HG03432 (cell line): ENCODE measurements at regions not wholly inside any gene's neighbourhood (a gene's known extent, or its start where the extent isn't known, plus 50 kb on each side); places are given as distances from the start of the nearest gene placed in this dataset.

Experiments used
- ATAC-seq: cut with Tn5 transposase; IDR thresholded peaks from one replicate; pipeline ENCODE4 v1.9.1; 2021; ENCODE audit warnings: mild to moderate bottlenecking, moderate library complexity; ENCODE audit not compliant: unreplicated experiment

DNA sequence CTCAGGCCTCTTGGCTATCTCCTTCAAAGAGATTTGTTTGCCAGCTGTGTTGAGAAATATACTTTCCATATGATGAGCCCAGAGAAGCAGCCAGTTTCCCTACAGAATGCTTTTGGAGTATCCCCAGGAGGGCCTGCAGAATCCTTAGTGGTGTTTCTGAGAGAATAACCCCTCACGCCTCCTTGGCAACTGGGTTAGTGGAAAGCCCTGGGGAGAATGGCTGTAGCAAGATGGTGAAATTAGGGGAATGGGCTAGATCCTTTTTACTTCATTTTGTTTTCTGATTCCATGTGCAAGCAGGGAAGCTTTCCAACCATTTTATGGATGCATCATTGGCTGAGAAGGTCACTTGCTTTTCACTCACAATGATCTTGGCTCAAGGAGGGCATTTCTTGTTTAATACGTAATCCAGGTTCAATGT lies 364.6 kb downstream of the DMRT2 start:
- ATAC-seq: no peak

DNA sequence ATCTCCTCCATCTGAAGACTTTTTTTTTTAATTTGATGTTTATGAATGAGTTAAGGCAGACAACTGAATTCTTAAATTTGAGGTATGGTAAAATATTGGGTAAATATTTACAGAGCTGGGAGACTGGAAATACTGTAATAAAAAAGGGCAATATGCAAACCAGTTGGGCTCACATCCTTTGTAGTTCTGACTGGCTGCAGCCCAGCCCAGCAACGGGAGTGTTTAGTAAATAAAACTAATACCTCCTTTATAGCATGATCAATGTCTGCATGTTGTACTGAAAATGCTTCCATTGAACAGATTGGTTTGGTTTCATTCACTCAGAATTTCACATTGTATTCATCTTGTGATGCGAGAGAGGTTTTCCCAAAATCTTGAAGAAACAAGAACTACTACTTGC lies 365.0 kb downstream of the DMRT2 start:
- no peak for ATAC-seq

DNA sequence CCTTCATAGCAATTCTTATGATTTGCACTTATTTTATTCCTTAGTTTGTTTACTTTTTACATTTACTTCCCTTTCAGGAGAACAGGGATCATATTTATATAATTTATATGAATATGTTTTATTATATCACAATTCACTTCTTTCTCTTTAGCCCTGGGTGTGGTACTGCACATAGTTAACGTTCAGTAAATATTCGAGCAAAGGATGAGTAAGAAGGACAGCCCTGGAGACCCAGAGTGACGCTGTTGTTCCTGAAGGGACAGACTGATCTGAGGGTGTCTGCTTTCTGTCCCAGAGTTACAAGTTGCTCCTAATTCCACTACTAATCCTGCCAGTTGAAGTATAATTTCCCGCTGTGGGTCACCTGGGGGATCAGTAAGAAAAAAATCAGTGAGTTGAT lies 366.1 kb downstream of the DMRT2 start:
- no peak for ATAC-seq

DNA sequence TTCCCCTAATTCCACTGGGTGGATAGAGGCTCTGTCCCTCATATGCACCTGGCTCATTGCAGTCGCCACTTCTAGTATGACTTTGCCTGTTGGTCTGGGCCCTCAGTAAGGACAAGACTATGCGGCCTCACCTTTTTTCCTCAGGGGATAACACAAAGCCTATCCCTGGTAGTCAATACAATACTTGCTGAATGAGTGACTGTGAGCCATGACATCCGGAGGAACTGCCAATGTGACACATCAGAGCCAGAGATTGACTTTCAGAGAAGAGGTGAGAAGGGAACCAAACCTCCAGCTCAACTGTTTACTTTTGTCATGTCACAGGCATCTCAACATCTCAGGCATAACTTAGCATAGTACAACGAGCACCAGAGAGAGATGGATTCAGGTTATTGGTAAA lies 371.3 kb downstream of the DMRT2 start:
- no peak for ATAC-seq

DNA sequence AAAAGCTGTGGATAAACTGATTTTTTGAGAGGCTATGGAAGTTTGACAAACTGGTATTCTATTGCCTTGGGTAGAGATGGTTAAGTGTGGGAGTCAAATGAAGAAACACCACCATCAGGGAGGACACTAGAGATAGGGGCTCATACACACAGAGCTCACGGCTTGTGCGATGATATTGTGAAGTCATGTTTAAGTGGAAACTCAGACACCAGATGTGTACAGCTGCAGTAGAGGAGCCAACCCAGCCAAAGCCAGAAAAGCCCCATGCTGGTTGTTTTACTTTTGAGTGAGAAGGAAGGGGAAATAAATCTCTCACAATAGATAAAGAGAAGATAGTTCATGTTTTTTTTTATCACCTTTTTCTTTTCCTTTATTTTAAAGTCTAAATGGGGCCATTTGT lies 377.7 kb downstream of the DMRT2 start:
- no peak for ATAC-seq

DNA sequence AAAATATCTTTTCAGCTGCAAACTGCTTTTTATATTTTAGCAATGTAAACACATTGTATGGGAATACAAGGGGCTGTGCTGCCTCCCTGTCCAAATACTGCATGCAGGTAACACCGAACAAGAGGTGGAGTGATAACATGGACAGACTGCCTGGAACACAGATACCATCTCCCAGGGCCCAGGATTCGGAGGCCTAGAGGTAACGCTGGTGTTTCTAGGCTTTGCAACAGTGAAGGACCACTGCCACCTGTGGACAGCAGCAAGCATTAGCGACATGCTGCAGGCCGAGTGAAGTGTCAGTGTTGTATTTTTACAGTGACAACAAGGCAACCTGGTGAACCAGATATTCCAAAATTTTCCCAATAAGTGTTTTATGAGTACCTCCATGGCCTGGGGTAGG lies 379.1 kb downstream of the DMRT2 start:
- no peak for ATAC-seq

DNA sequence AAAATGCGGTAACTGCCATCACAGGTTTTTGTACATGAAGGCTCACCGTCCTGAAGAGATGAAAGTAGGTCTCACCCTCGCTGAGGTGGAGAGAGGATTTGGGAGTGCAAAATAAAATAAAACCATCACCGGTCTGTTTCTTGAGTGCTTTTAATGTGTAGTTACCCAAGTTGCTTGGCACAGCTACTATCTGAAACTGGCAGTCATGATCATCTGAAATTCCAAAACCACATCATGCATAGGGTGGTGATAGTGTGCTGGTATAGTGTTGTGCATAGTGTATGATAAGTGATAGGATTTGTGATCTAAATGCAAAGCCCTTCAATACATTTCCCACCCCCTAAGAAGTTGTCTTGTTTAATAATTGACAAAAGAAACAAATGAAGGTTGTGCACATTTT lies 381.3 kb downstream of the DMRT2 start:
- ATAC-seq: no peak

DNA sequence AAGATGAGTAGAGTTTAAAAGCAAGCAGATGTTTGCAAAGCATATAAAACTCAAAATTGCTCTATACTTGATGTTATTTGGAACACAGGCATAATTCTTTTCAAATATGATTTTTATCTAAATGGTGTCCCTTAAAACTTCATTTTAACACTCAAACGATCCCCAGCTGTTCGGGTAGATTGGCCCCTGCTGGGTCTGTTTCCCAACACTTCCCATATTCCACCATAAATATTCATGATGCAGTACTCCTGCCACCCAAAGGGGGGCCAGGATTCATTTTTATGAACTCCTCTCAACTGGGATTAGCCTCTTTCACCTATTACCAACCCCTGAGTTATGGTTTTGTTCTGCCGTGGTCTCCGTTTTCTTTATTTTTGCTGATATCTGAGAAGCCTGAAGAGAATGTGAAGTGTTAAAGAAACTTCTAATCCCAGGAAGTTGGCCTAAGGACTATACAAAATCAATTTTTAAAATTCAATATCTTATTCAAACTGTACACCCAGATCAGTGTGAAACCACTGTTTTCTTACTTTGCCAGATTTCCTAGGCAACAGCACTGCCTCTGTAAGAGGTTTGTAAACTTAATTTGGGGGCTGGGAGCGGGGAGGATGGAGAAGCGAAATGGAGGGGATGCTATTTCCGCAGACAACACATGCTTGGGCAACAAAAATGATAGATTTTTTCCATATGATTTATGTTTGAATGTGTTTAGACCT lies 384.1 kb downstream of the DMRT2 start:
- ATAC-seq: no peak

DNA sequence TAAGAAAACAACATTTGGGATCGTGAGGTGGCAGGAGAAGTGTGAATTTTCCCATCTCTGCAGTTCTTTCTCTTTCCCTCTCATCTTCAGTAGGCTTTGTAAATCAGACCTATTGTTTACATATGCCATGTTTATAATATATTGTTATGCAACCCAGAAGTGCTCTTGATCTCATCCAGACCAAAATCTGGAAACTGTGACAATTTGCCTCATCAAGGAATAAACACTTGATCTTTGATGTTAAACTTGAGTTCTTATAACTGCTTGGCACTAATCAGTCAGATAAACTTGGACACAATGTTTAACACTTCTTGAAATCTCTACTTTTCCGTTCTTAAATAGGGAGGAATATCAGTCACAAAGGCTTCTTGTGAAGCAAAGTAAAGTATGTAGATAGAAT lies 384.7 kb downstream of the DMRT2 start:
- ATAC-seq: no peak

DNA sequence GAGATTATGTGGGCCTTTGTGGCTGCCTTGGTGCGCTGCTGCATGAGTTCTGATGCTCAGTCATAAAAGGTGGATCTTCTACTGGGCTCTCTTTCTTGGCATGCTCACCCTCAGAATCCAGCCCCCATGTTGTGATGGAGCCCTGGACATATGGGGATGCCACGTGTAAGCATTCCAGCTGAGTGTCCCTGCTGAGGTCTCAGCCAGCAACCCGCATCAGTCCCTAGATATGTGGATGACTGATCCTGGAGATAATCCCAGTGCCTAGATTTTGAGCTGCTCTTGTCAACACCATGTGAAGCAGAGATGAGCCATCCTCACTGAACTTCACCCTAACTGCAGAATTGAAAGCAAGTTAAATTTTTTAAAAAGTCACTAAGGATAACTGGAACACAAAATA lies 390.1 kb downstream of the DMRT2 start:
- no peak for ATAC-seq

DNA sequence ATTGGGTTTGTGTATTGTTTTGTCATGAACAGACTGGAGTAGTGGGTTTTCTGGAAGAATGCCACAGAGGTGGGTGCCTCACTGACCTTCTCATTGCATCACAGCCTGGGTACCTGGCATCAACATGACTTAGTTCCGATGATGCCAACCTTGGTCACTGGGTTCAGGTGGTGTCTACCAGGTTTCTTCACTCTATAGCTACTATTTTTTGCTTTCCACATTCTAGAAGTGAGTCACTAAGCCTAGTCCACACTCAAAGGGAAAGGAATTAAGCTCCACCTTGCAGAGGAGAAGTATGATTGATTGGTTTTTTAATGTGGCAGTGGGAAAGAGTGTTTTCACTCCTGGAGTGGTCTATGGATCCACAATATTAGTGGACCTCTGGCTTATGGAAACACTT lies 391.9 kb downstream of the DMRT2 start:
- ATAC-seq: no peak

DNA sequence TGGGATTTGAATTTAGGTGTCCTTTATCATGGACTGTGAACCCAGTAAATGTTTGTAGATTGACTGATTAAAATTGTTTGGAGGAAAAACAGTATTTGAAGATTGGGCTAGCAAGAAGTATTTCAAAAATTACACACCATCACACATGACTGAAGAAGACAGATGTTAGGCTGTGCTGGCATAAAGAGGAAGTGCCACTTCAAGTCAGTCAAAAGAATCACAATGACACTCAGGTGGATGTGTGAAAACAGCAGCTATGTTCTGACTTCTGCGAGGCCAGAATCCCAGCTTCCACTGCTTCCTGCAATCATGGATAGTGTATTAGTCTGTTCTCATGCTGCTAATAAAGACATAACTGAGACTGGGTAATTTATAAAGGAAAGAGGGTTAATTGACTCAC lies 393.3 kb downstream of the DMRT2 start:
- no peak for ATAC-seq

DNA sequence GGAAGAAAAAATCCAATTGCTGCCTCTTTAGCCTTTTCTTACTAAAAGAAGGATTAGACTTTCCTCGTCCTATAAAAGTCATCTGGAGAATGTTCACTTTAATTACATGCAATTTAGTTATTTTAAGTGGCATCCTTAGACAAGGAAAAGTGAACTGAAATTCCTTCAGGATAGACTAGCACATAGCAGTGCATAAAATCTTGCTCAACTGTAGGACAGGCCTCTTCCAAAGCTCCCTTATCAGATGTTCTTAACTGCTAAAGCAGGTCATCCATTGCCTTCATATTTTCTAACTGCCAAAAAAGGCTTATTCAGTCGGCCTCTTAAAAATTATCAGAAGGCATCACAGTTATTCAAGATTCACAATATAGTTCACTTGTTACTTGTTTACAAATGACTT lies 396.5 kb downstream of the DMRT2 start:
- ATAC-seq: no peak

DNA sequence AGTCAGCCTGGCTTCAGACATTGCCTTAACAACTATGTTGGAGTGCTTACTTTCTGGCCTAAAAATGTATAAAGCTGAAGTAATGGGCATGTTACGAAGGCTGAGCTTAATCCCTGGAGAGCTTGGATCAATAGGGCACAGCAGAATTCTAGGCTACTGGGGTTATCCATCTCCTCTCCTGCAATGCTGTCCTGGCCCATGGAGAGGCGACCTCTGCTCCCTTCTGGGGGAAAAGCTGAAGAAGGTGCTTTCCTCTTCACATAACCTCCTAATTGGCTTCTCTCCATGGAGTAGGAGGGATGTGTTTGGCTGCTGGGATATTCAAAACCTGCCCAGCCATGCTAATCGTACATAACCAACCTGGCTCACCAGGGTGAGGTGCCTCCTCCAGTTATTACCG lies 403.5 kb downstream of the DMRT2 start:
- no peak for ATAC-seq

DNA sequence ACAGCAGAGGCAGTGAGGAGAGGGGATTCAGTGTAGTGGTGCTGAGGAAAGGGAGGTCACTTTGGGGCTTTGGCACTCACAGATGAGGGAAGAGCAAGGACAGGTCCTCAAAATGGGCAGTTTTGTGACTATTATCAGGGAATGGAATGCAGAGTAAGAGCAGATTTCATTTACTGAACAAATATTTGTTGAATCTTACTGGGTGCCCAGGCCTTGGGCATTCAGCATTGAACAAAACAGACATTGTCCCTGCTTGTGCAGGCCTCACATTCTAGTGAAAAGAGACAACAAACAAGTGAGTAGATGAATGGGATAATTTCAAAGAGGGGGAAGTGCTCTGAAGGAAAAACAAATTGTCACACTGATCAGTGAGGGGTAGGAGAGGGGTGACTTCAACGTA lies 404.1 kb downstream of the DMRT2 start:
- ATAC-seq: no peak

DNA sequence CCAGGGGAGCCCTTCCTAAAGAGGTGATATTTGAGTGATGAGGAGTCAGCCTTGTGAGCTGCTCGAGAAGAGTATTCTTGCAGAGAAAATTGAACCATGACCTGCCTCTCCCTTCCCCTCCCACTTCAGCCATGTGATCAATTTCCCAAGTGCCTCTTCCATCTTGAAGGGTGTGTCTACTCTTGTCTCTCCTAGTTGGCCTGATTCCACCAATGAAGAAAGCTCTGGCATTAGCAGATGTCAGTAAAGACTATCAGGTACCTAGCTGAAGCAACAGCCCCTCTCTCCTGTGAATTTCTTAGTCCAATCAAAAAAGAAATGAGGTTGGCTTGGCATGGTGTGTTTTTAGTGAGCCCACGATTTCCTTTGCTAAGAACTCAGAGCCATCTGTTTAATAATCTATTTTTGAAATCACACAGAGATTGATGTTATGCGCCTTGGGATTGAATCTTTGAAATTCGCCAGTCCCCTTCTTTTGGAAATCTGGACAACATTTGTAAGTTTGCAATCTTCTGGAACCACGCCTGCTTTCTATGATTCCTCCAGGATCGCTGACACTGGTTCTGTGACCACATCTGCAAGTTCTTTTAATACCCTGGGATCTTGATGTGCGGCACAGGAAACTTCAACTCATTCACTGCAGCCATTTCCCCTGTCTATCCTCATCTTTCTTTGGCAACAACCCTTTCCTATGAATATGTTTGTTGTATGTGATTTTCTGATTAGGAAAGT lies 404.6 kb downstream of the DMRT2 start:
- no peak for ATAC-seq

DNA sequence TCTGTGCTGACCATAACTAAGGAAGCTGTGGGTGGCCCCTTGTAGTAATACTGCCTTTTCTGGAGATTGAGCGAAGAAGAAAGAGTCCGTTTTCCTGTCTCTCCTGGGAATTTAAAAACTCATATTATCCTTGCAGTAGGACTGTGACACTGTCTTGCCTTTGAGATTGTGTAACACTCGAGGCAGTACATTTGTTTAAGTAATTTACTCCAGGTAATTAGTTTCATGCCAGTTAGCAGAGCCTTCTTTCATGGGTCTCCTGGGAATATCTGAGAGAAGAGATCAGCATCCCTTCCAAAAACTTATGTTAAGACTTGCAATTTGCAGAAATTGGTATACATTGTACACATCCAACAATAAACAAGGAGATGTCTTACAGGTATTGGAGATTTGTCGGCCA lies 405.6 kb downstream of the DMRT2 start:
- ATAC-seq: no peak

DNA sequence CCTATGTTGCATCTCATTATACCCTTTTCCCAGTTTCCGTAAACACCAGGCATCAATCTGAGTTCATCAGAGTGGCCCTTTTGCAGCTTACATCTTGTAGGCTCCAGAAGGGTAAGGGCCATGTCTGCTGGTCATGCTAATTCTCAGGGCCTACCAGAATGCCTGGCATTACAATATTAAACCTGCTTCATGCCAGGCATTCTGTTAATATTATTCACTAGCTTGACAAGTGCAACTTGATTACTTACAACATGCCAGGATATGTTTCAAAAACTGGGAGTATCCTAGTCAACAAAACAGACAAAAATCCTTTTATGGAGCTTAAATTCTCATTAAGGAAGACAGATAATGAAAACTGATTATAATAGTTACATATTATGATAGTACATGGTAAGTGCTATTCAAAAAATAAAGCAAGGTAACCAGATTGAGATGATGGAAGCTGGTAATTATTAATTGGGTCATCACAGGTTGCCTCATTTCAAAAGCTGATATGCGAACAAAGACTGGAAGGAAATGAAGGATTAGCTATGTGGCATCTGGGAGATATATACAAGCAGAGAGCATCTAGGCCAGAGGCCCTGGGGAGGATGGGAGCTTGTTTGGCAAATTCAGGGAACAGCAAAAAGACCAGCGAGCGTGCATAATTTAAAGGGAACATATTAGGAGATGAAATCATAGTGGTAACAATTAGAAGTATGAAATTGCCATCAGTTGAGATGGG lies 406.3 kb downstream of the DMRT2 start:
- no peak for ATAC-seq

DNA sequence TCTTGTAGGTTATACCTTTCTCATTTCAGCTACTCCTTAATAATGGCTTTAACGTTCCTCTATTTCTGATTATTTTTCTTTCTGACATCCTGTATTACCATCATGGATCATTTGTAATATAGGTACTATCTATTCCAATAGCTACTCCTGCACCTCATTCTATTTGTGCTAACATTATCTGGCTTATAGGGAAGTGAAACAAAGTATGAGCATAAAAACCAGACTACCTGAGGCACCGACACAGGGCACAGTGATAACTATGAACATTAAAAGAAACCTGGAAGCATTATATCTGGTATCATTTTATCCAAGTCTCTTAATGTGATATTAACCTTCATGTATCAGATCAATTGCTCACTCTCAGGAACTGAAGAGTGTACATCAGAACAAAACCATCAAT lies 407.3 kb downstream of the DMRT2 start:
- ATAC-seq: no peak

DNA sequence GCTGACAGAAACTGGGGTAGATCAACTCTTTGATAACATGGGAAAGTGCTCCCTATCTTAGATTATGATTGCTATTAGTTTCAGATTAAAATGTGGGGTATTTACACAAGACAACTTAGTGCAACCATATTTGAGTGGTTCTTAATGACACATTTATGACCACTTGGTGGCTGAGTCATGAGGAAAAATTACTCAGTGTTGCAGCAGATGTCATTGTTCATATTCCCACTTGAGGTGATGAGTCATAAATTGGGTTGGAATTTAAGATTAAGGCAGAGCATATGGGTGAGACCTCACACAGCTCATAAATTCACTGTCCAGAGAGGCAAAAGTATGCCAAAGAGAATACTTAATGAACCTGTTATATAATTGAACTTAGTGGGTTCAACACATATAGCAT lies 408.3 kb downstream of the DMRT2 start:
- no peak for ATAC-seq

DNA sequence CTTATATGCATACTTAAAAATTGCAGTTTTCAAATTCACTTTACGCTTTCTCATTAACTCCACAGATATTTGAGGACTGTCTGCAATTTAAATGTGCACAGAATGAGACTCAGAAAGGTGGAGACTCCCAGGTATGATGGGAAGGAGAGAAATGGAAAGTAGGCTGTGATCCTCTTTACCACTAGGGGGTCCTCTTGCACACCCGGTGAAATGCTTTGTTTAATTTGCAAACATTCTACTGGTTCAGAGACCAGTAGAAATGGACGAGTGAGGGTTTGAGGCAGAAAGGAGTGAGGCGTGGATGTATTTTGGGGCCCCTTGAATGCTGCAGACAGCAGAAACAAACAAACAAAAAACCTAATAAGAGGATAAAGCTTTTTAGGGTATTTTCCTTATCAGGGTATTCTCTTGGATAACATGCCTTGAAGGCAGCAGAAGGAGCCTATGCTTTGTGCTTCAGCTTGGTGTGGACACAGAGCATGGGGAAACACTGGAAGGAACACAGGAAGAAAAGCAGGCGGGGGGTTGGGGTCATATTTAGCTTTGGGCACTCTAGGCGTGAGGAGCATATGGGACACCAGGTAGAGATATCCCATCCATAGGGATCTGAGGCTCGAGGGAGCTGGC lies 410.1 kb downstream of the DMRT2 start:
- peak; percentile 71 for ATAC-seq

DNA sequence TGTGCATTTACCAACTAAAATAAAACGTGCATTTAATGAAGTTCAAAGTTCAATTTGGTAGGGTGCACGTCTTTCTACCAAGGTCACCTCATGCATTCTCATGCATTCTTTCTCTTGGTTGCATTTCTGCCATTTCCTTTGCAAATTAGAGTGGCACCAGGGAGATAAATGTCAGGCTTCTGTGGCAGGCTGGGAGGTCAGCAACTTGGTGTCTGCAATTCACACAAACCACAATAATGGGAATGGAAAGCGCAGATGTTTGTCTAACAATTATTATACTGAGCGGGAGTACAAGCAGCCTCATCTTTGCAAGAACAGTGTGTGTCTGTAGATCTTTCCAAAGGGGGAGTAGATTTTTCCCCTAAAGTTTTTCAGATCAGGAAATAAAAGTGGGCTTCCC lies 411.7 kb downstream of the DMRT2 start:
- no peak for ATAC-seq
